ENCODE measurements at regions not wholly inside any gene's neighbourhood (a gene's known extent, or its start where the extent isn't known, plus 50 kb on each side); places are given as distances from the start of the nearest gene placed in this dataset.

GRCh38 chr2:134087371-134087921, 166.4 kb upstream of the MGAT5 start:
- Histone ChIP-seq H3K27ac (no peak overlapping the region), H3K27me3 (no peaks in the 10 kb centered on the region), H3K4me3 (replicated peaks in 1 of 3) (no peak overlapping the region), H3K36me3 (no peaks in the 10 kb centered on the region), H3K9me3 (no peaks in the 10 kb centered on the region), H3K4me1 (no peaks in the 10 kb centered on the region)
- no peak for DNase-seq
- intact Hi-C loops (cut with DNase I): no loop called here
- no peak for TF ChIP-seq CTCF (IDR thresholded peaks at IDR 0.05)
- TF ChIP-seq POLR2A (IDR thresholded peaks at IDR 0.05): no peak
- WGBS, 2 donors: 89 to 93% methylated on average over 2 of the region's 2 CpGs

GRCh38 chr2:134089454-134089853, 164.4 kb upstream of the MGAT5 start:
- H3K9me3 ChIP-seq: no peaks in the 10 kb centered on the region
- 87 to 91% methylated on average over 2 of the region's 2 CpGs for WGBS, 2 donors
- no peak overlapping the region for H3K4me3 ChIP-seq (replicated peaks in 1 of 3)
- DNase-seq: no peak
- no peaks in the 10 kb centered on the region for H3K4me1 ChIP-seq
- no peak for TF ChIP-seq POLR2A (IDR thresholded peaks at IDR 0.05)
- no peak for TF ChIP-seq CTCF (IDR thresholded peaks at IDR 0.05)
- H3K27me3 ChIP-seq: no peaks in the 10 kb centered on the region
- H3K27ac ChIP-seq: no peak overlapping the region
- intact Hi-C loops (cut with DNase I): no loop called here
- no peaks in the 10 kb centered on the region for H3K36me3 ChIP-seq

- intact Hi-C loops (cut with DNase I): no loop called here
- peaks cover 0 to 11% of the 10 kb centered on the region in 2 donors for H3K4me1 ChIP-seq
- no peak overlapping the region for H3K4me3 ChIP-seq (replicated peaks in 1 of 3)
- H3K27me3 ChIP-seq: no peaks in the 10 kb centered on the region
- no peaks in the 10 kb centered on the region for H3K9me3 ChIP-seq
- WGBS, 2 donors: 90 to 94% methylated on average over 4 of the region's 4 CpGs
- no peak for TF ChIP-seq POLR2A (IDR thresholded peaks at IDR 0.05)
- TF ChIP-seq CTCF (IDR thresholded peaks at IDR 0.05): no peak
- H3K27ac ChIP-seq: no peak overlapping the region
- DNase-seq: no peak
- no peaks in the 10 kb centered on the region for H3K36me3 ChIP-seq
These were observed 156.1 kb upstream of the MGAT5 start for GRCh38 chr2:134097740-134098139.

GRCh38 chr2:134098321-134098720, 155.6 kb upstream of the MGAT5 start:
- intact Hi-C loops (cut with DNase I): no loop called here

GRCh38 chr2:134099273-134099672, 154.6 kb upstream of the MGAT5 start:
- intact Hi-C loops (cut with DNase I): no loop called here
- 83 to 98% methylated on average over 1 of the region's 1 CpG for WGBS, 2 donors
- Histone ChIP-seq H3K9me3 (no peaks in the 10 kb centered on the region), H3K4me1 (peaks cover 0 to 11% of the 10 kb centered on the region in 2 donors), H3K27me3 (no peaks in the 10 kb centered on the region), H3K4me3 (replicated peaks in 1 of 3) (no peak overlapping the region), H3K36me3 (no peaks in the 10 kb centered on the region), H3K27ac (no peak overlapping the region)
- no peak for DNase-seq
- no peak for TF ChIP-seq CTCF (IDR thresholded peaks at IDR 0.05)

More at GRCh38 chr2:134098321-134098720, 155.6 kb upstream of the MGAT5 start:
- no peaks in the 10 kb centered on the region for H3K36me3 ChIP-seq
- H3K9me3 ChIP-seq: no peaks in the 10 kb centered on the region
- H3K27ac ChIP-seq: no peak overlapping the region
- no peak for DNase-seq
- peaks cover 0 to 11% of the 10 kb centered on the region in 2 donors for H3K4me1 ChIP-seq
- WGBS, 2 donors: 85 to 88% methylated on average over 3 of the region's 3 CpGs
- no peaks in the 10 kb centered on the region for H3K27me3 ChIP-seq
- TF ChIP-seq POLR2A (IDR thresholded peaks at IDR 0.05) (no peak), CTCF (IDR thresholded peaks at IDR 0.05) (no peak)
- H3K4me3 ChIP-seq (replicated peaks in 1 of 3): no peak overlapping the region
